ENCODE measurements at regions not wholly inside any gene's neighbourhood (a gene's known extent, or its start where the extent isn't known, plus 50 kb on each side); places are given as distances from the start of the nearest gene placed in this dataset.

GRCh38 chr4:57401586-57401985 is 291.4 kb upstream of the IGFBP7 start:
- DNase-seq (ENCODE audit: low read depth, low spot score): no peak
- Histone ChIP-seq H3K4me3 (ENCODE audit: low read depth in 2 of 2, low read length in 2 of 2) (no peak overlapping the region), H3K4me1 (ENCODE audit: control insufficient read depth, insufficient read depth, low read length) (no peaks in the 10 kb centered on the region), H3K27me3 (ENCODE audit: control insufficient read depth, insufficient read depth, low read length) (no peaks in the 10 kb centered on the region), H3K9me3 (ENCODE audit: control insufficient read depth, insufficient read depth, low read depth, low read length) (no peaks in the 10 kb centered on the region), H3K36me3 (ENCODE audit: control insufficient read depth, insufficient read depth, low read length) (no peaks in the 10 kb centered on the region; the same call in 1 of the 2 replicates), H3K27ac (ENCODE audit: low read length) (no peak overlapping the region)
- intact Hi-C loops (cut with micrococcal nuclease; ENCODE audit: unreplicated experiment) (no loop called here), in situ Hi-C loops (cut with HindIII; ENCODE audit: low pct_unique_long_range_greater_than_20kb, low sequenced_read_pairs) (no loop called here)
- no peak for ATAC-seq
- TF ChIP-seq POLR2AphosphoS5 (IDR thresholded peaks at IDR 0.05; ENCODE audit: low read depth, low read length): no peak
- no peak for TF ChIP-seq SIN3A (IDR thresholded peaks at IDR 0.05; ENCODE audit: borderline replicate concordance, insufficient read depth, low read depth, low read length)
- no peak for TF ChIP-seq CTCF (IDR thresholded peaks at IDR 0.05)
- no peak for TF ChIP-seq TCF7L2 (IDR thresholded peaks at IDR 0.05; ENCODE audit: low read depth, low read length)
- TF ChIP-seq, protein P1, sequence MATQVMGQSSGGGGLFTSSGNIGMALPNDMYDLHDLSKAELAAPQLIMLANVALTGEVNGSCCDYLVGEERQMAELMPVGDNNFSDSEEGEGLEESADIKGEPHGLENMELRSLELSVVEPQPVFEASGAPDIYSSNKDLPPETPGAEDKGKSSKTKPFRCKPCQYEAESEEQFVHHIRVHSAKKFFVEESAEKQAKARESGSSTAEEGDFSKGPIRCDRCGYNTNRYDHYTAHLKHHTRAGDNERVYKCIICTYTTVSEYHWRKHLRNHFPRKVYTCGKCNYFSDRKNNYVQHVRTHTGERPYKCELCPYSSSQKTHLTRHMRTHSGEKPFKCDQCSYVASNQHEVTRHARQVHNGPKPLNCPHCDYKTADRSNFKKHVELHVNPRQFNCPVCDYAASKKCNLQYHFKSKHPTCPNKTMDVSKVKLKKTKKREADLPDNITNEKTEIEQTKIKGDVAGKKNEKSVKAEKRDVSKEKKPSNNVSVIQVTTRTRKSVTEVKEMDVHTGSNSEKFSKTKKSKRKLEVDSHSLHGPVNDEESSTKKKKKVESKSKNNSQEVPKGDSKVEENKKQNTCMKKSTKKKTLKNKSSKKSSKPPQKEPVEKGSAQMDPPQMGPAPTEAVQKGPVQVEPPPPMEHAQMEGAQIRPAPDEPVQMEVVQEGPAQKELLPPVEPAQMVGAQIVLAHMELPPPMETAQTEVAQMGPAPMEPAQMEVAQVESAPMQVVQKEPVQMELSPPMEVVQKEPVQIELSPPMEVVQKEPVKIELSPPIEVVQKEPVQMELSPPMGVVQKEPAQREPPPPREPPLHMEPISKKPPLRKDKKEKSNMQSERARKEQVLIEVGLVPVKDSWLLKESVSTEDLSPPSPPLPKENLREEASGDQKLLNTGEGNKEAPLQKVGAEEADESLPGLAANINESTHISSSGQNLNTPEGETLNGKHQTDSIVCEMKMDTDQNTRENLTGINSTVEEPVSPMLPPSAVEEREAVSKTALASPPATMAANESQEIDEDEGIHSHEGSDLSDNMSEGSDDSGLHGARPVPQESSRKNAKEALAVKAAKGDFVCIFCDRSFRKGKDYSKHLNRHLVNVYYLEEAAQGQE (IDR thresholded peaks at IDR 0.05; ENCODE audit: insufficient read depth in 1 of 2, low read depth in 2 of 2, low read length in 1 of 2): no peak
- BruUV-seq (replicated peaks): no TSS peak
- ChIA-PET POLR2A (no interaction called here), CTCF (no interaction called here)

- H3K9me3 ChIP-seq (ENCODE audit: control insufficient read depth, insufficient read depth, low read depth, low read length): no peaks in the 10 kb centered on the region
- no peak overlapping the region for H3K4me3 ChIP-seq (ENCODE audit: low read depth in 2 of 2, low read length in 2 of 2)
- intact Hi-C loops (cut with micrococcal nuclease; ENCODE audit: unreplicated experiment) (no loop called here), in situ Hi-C loops (cut with HindIII; ENCODE audit: low pct_unique_long_range_greater_than_20kb, low sequenced_read_pairs) (no loop called here)
- ChIA-PET POLR2A (no interaction called here), CTCF (no interaction called here)
- no peaks in the 10 kb centered on the region for H3K36me3 ChIP-seq (ENCODE audit: control insufficient read depth, insufficient read depth, low read length)
- DNase-seq (ENCODE audit: low read depth, low spot score): no peak
- no peaks in the 10 kb centered on the region for H3K27me3 ChIP-seq (ENCODE audit: control insufficient read depth, insufficient read depth, low read length)
- no peaks in the 10 kb centered on the region for H3K4me1 ChIP-seq (ENCODE audit: control insufficient read depth, insufficient read depth, low read length)
- no TSS peak for BruUV-seq (replicated peaks)
- H3K27ac ChIP-seq (ENCODE audit: low read length): no peak overlapping the region
- no peak for ATAC-seq
- no peak for TF ChIP-seq TCF7L2 (IDR thresholded peaks at IDR 0.05; ENCODE audit: low read depth, low read length)
- no peak for TF ChIP-seq SIN3A (IDR thresholded peaks at IDR 0.05; ENCODE audit: borderline replicate concordance, insufficient read depth, low read depth, low read length)
- TF ChIP-seq CTCF (IDR thresholded peaks at IDR 0.05): no peak
- TF ChIP-seq, protein P1 (IDR thresholded peaks at IDR 0.05; ENCODE audit: insufficient read depth in 1 of 2, low read depth in 2 of 2, low read length in 1 of 2): no peak
- no peak for TF ChIP-seq POLR2AphosphoS5 (IDR thresholded peaks at IDR 0.05; ENCODE audit: low read depth, low read length)
Measured at GRCh38 chr4:57378766-57379165, 268.6 kb upstream of the IGFBP7 start.
